Gastrocnemius medialis (tissue), 4 donors: ENCODE measurements at regions not wholly inside any gene's neighbourhood (a gene's known extent, or its start where the extent isn't known, plus 50 kb on each side); places are given as distances from the start of the nearest gene placed in this dataset.

Source experiments
- POLR2A ChIP-seq, 2 donors: fragments of 450-650 bp; IDR thresholded peaks; one replicate each; pipeline ENCODE4 v1.6.1; 2017; ENCODE audit warnings: antibody characterized with exemption in 2 of 2, mild to moderate bottlenecking in 2 of 2, moderate library complexity in 2 of 2
- TF ChIP-seq, protein P1 (sequence below), 5 experiments: fragments of 450-650 bp in 3 of 5; fragments of 200-600 bp in 2 of 5; sonication (generic) in 2 of 5; IDR thresholded peaks in 4 of 5; conservative IDR thresholded peaks in 1 of 5; 1 replicate in 4 of 5; 2 replicates in 1 of 5; pipeline ENCODE4 v1.5.1; 2016 to 2019; ENCODE audit warnings: antibody characterized with exemption in 5 of 5, mild to moderate bottlenecking in 3 of 5, moderate library complexity in 3 of 5

DNA sequence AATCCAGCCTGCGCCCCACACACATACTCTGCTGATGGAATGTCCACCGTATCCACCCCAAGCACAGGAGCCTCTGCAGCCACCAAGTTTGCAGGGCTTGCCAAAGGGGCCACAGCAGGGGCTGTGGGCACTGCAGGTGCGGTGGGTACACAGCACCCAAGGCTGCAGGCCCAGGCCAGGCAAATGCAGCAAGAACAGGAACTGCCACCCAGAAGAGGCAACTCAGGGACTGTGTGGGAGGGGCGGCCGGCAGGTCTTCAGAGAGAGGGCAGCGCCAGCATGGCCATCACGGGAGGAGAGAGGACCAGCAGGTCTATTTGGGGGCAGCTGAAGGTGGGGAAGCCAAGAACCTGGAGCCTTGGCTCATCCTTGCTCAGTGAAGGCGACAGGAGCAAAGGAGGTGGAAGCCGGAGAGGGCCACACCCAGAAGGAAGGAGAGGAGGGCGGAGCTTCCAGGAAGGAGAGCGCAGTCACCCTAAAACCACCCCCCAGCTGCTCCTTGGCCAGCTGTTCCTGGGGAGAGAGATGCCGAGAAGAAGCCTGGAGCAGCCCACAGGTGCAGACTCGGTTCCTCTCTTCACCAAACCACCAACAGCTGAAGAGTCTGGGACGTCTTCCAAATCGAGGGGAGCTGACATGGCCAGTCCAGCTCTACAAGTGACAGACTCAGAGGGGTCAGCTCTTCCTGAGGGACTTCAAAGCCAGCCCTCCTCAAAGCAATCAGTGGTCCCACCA is 265.1 kb upstream of the CDYL start:
- TF ChIP-seq, protein P1, sequence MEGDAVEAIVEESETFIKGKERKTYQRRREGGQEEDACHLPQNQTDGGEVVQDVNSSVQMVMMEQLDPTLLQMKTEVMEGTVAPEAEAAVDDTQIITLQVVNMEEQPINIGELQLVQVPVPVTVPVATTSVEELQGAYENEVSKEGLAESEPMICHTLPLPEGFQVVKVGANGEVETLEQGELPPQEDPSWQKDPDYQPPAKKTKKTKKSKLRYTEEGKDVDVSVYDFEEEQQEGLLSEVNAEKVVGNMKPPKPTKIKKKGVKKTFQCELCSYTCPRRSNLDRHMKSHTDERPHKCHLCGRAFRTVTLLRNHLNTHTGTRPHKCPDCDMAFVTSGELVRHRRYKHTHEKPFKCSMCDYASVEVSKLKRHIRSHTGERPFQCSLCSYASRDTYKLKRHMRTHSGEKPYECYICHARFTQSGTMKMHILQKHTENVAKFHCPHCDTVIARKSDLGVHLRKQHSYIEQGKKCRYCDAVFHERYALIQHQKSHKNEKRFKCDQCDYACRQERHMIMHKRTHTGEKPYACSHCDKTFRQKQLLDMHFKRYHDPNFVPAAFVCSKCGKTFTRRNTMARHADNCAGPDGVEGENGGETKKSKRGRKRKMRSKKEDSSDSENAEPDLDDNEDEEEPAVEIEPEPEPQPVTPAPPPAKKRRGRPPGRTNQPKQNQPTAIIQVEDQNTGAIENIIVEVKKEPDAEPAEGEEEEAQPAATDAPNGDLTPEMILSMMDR (IDR thresholded peaks at IDR 0.05 in 4 of 5, conservative IDR thresholded peaks at IDR 0.05 in 1 of 5), result no peak
- no peak for TF ChIP-seq POLR2A (IDR thresholded peaks at IDR 0.05)
